IMR-90 (cell line): ENCODE measurements at regions not wholly inside any gene's neighbourhood (a gene's known extent, or its start where the extent isn't known, plus 50 kb on each side); places are given as distances from the start of the nearest gene placed in this dataset.

ENCODE experiments used
- ATAC-seq: fragments of 200-7000 bp; cut with Tn5 transposase; 2 replicates; pipeline ENCODE4 v1.9.1; 2020; ENCODE audit warnings: low read depth, mild to moderate bottlenecking, moderate library complexity
- BruUV-seq: library from RNA; stranded (reverse); fragments of 400-500 nt; replicated peaks from 2 replicates; lab custom pipeline; 2021; lab: Mats Ljungman, UMichigan
- CTCF ChIA-PET: fragments of 300-600 bp; formaldehyde crosslinking; extraction: SDS; loops from one replicate; lab custom pipeline; 2021; ENCODE audit warnings: antibody characterized with exemption; lab: Yijun Ruan, JAX
- POLR2A ChIA-PET: fragments of 300-600 bp; sonication (Branson Sonifier 250); formaldehyde crosslinking; loops from one replicate; lab custom pipeline; 2022; ENCODE audit warnings: antibody characterized with exemption; ENCODE audit not compliant: unreplicated experiment; lab: Charles Lee
- DNase-seq: peaks from one replicate; pipeline ENCODE4 v3.0.0; 2013
- H2AFZ ChIP-seq: replicated peaks from 2 replicates; pipeline ENCODE3; 2013; ENCODE audit warnings: low read length, mild to moderate bottlenecking; ENCODE audit not compliant: poor library complexity
- H2AK5ac ChIP-seq: 2 replicates; pipeline ENCODE4 v1.6.1; 2013; ENCODE audit warnings: low read depth, low read length, inconsistent platforms
- H2AK9ac ChIP-seq: replicated peaks from 2 replicates; pipeline ENCODE3; 2013; ENCODE audit warnings: mild to moderate bottlenecking, low read depth, low read length, moderate library complexity; ENCODE audit not compliant: poor library complexity
- H2BK120ac ChIP-seq: 2 replicates; pipeline ENCODE4 v1.6.1; 2013; ENCODE audit warnings: low read depth, low read length, inconsistent platforms
- H2BK15ac ChIP-seq: 3 replicates; pipeline ENCODE4 v1.6.1; 2013; ENCODE audit warnings: low read depth, low read length, inconsistent platforms
- H2BK20ac ChIP-seq: 2 replicates; pipeline ENCODE4 v1.6.1; 2013; ENCODE audit warnings: low read depth, mild to moderate bottlenecking, inconsistent platforms, low read length, moderate library complexity
- H2BK5ac ChIP-seq: 2 replicates; pipeline ENCODE4 v1.6.1; 2013; ENCODE audit warnings: mild to moderate bottlenecking, low read depth, low read length, inconsistent platforms; ENCODE audit not compliant: poor library complexity, severe bottlenecking
- H3K14ac ChIP-seq: replicated peaks from 2 replicates; pipeline ENCODE4 v1.6.1; 2013; ENCODE audit warnings: low read depth, low read length, inconsistent platforms
- H3K18ac ChIP-seq: 2 replicates; pipeline ENCODE4 v1.6.1; 2013; ENCODE audit warnings: low read depth, low read length, control low read depth
- H3K23ac ChIP-seq: 2 replicates; pipeline ENCODE4 v1.6.1; 2013; ENCODE audit warnings: low read depth, low read length, inconsistent platforms
- H3K27ac ChIP-seq: 2 replicates; pipeline ENCODE4 v1.5.1; 2013; ENCODE audit warnings: mild to moderate bottlenecking, control low read depth, low read length; ENCODE audit not compliant: insufficient read depth
- H3K27me3 ChIP-seq: 2 replicates; pipeline ENCODE4 v1.6.1; 2013; ENCODE audit warnings: low read length; ENCODE audit not compliant: control insufficient read depth, insufficient read depth
- H3K36me3 ChIP-seq: 2 replicates; pipeline ENCODE4 v1.6.1; 2013; ENCODE audit warnings: low read length, mixed read lengths; ENCODE audit not compliant: control insufficient read depth, insufficient read depth
- H3K4ac ChIP-seq: 2 replicates; pipeline ENCODE4 v1.6.1; 2013; ENCODE audit warnings: low read depth, low read length, inconsistent platforms
- H3K4me1 ChIP-seq: 2 replicates; pipeline ENCODE4 v1.6.1; 2013; ENCODE audit warnings: low read length, mixed read lengths; ENCODE audit not compliant: control insufficient read depth, insufficient read depth
- H3K4me2 ChIP-seq: 2 replicates; pipeline ENCODE4 v1.6.1; 2013; ENCODE audit warnings: low read depth, mild to moderate bottlenecking, control low read depth, low read length, moderate library complexity
- H3K4me3 ChIP-seq: 2 replicates; pipeline ENCODE4 v1.5.1; 2013; ENCODE audit warnings: low read depth, mild to moderate bottlenecking, control low read depth, low read length, moderate library complexity; ENCODE audit not compliant: insufficient read depth
- H3K56ac ChIP-seq: 2 replicates; pipeline ENCODE4 v1.6.1; 2013; ENCODE audit warnings: low read length, inconsistent platforms; ENCODE audit not compliant: insufficient read depth; ENCODE audit errors: extremely low read depth
- H3K79me1 ChIP-seq, 2 experiments: 2 replicates each; pipeline ENCODE4 v1.6.1; 2013; ENCODE audit warnings: low read length in 2 of 2, inconsistent platforms in 1 of 2, low read depth in 1 of 2
- H3K9ac ChIP-seq: 2 replicates; pipeline ENCODE4 v1.6.1; 2013; ENCODE audit warnings: low read depth, low read length, control low read depth
- H3K9me1 ChIP-seq: 2 replicates; pipeline ENCODE4 v1.6.1; 2013; ENCODE audit warnings: low read length, inconsistent platforms; ENCODE audit not compliant: insufficient read depth
- H3K9me3 ChIP-seq: 2 replicates; pipeline ENCODE4 v1.6.1; 2013; ENCODE audit warnings: low read length; ENCODE audit not compliant: control insufficient read depth, insufficient read depth
- H4K20me1 ChIP-seq: 2 replicates; pipeline ENCODE4 v1.6.1; 2013; ENCODE audit warnings: low read length, inconsistent platforms; ENCODE audit not compliant: insufficient read depth
- H4K5ac ChIP-seq: 2 replicates; pipeline ENCODE4 v1.6.1; 2013; ENCODE audit warnings: mild to moderate bottlenecking, low read depth, low read length, control low read depth
- H4K8ac ChIP-seq, 2 experiments: 2 replicates each; pipeline ENCODE4 v1.6.1; 2013; ENCODE audit warnings: low read depth in 2 of 2, low read length in 2 of 2, control low read depth in 1 of 2, inconsistent platforms in 1 of 2
- H4K91ac ChIP-seq: 2 replicates; pipeline ENCODE4 v1.6.1; 2013; ENCODE audit warnings: low read depth, low read length, inconsistent platforms; ENCODE audit not compliant: insufficient read depth
- BHLHE40 ChIP-seq: fragments of 150-350 bp; IDR thresholded peaks from 2 replicates; pipeline ENCODE4 v1.6.1; 2016; ENCODE audit warnings: mild to moderate bottlenecking, low read depth, low read length
- CEBPB ChIP-seq: IDR thresholded peaks from 2 replicates; pipeline ENCODE4 v1.6.1; 2012; ENCODE audit warnings: low read depth, low read length, improper control_type of control experiment
- CHD1 ChIP-seq: IDR thresholded peaks from 2 replicates; pipeline ENCODE4 v1.6.1; 2012; ENCODE audit warnings: low read depth, low read length, improper control_type of control experiment
- ELK1 ChIP-seq: fragments of 150-350 bp; IDR thresholded peaks from 2 replicates; pipeline ENCODE4 v1.6.1; 2016; ENCODE audit warnings: low read depth, mild to moderate bottlenecking, low read length, moderate library complexity, borderline replicate concordance
- FOS ChIP-seq: fragments of 150-350 bp; IDR thresholded peaks from 2 replicates; pipeline ENCODE4 v1.6.1; 2016; ENCODE audit warnings: low read depth, low read length
- MAFK ChIP-seq: IDR thresholded peaks from 2 replicates; pipeline ENCODE4 v1.6.1; 2012; ENCODE audit warnings: low read depth, low read length, improper control_type of control experiment
- MAZ ChIP-seq: IDR thresholded peaks from 2 replicates; pipeline ENCODE4 v1.6.1; 2012; ENCODE audit warnings: low read depth, mild to moderate bottlenecking, low read length, improper control_type of control experiment, moderate library complexity, borderline replicate concordance
- MXI1 ChIP-seq: IDR thresholded peaks from 2 replicates; pipeline ENCODE4 v1.6.1; 2012; ENCODE audit warnings: low read depth, mild to moderate bottlenecking, low read length, moderate library complexity, borderline replicate concordance
- NFE2L2 ChIP-seq: fragments of 150-350 bp; IDR thresholded peaks from 2 replicates; pipeline ENCODE4 v1.6.1; 2016; ENCODE audit warnings: low read depth, mild to moderate bottlenecking, low read length
- POLR2A ChIP-seq: IDR thresholded peaks from 2 replicates; pipeline ENCODE4 v1.6.1; 2012; ENCODE audit warnings: mild to moderate bottlenecking, low read depth, low read length
- RAD21 ChIP-seq: IDR thresholded peaks from 2 replicates; pipeline ENCODE4 v1.6.1; 2012; ENCODE audit warnings: low read length, improper control_type of control experiment
- RCOR1 ChIP-seq: IDR thresholded peaks from 2 replicates; pipeline ENCODE4 v1.6.1; 2012; ENCODE audit warnings: mild to moderate bottlenecking, low read length, improper control_type of control experiment; ENCODE audit not compliant: insufficient replicate concordance
- RFX5 ChIP-seq: IDR thresholded peaks from 2 replicates; pipeline ENCODE4 v1.8.0; 2012; ENCODE audit warnings: low read depth, mild to moderate bottlenecking, low read length, moderate library complexity
- SMC3 ChIP-seq: fragments of 150-350 bp; IDR thresholded peaks from 2 replicates; pipeline ENCODE4 v1.6.1; 2016; ENCODE audit warnings: low read depth, mild to moderate bottlenecking, antibody characterized with exemption, low read length, moderate library complexity
- WGBS, 2 experiments: methylation state at CpG; one replicate each; pipeline versions ENCODE4 v1.1.5 to v1.1.7; 2013; ENCODE audit warnings: missing lambda C conversion rate in 2 of 2; ENCODE audit not compliant: insufficient read length in 1 of 2; ENCODE audit errors: extremely low coverage in 2 of 2; 5-methylcytosine and 5-hydroxymethylcytosine counted together
- dilution Hi-C: fragments of 300-500 bp; cut with HindIII; formaldehyde crosslinking; loops from one replicate; pipeline ENCODE4 v1.14.3; 2018; ENCODE audit warnings: low sequenced_read_pairs; ENCODE audit not compliant: unreplicated experiment
- in situ Hi-C: fragments of 300-500 bp; cut with MboI; formaldehyde crosslinking; loops from 3 replicates; pipeline ENCODE4 v1.14.3; 2019; ENCODE audit warnings: low sequenced_read_pairs, inconsistent platforms, mixed read lengths
- intact Hi-C: fragments of 100-400 bp; cut with micrococcal nuclease; formaldehyde crosslinking; loops from 2 replicates; pipeline ENCODE4 v1.10.0; 2022
- TF ChIP-seq, protein P1 (sequence below): fragments of 150-350 bp; IDR thresholded peaks from 2 replicates; pipeline ENCODE4 v1.6.1; 2017; ENCODE audit warnings: mild to moderate bottlenecking, antibody characterized with exemption, low read length, low read depth
- TF ChIP-seq, protein P2 (sequence below): conservative IDR thresholded peaks from 2 replicates; pipeline ENCODE4 v1.5.1; 2012; ENCODE audit warnings: mild to moderate bottlenecking, low read depth, low read length, improper control_type of control experiment

DNA sequence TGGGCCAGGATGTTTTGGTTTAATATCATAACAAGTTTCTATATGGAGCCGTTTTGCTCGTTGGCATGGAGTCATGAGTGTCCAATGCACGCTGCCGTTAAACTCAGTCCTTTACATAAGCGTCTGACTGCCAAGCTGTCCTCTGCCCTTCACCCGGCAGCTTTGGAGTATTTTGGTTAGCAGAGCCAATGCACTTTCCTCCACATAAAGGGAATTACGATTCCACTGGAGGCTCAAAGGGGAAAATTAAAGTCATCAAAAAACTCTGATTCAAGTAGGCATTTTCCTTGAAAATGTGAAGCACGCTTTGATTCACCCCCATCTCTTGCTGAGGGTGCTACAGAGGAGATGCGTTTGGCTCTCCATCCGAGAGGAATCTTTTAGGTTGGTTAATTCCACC lies 144.4 kb upstream of the ARGLU1 start:
- H4K20me1 ChIP-seq: no peaks in the 10 kb centered on the region
- no peak overlapping the region for H4K5ac ChIP-seq
- no peak overlapping the region for H2BK15ac ChIP-seq
- no peaks in the 10 kb centered on the region for H3K9me1 ChIP-seq
- no peak overlapping the region for H3K14ac ChIP-seq
- H3K9ac ChIP-seq: no peak overlapping the region
- in situ Hi-C loops (no loop called here), intact Hi-C loops (no loop called here), dilution Hi-C loops (no loop called here)
- DNase-seq: no peak
- no peak overlapping the region for H3K4ac ChIP-seq
- no peaks in the 10 kb centered on the region for H3K9me3 ChIP-seq
- no peak overlapping the region for H3K27ac ChIP-seq
- H2AK5ac ChIP-seq: no peak overlapping the region
- H2AFZ ChIP-seq: no peak overlapping the region
- no peaks in the 10 kb centered on the region for H3K4me1 ChIP-seq
- H4K8ac ChIP-seq: no peak overlapping the region
- no peak overlapping the region for H3K23ac ChIP-seq
- no TSS peak for BruUV-seq
- no peak overlapping the region for H2BK20ac ChIP-seq
- H3K4me2 ChIP-seq: no peak overlapping the region
- H3K18ac ChIP-seq: no peak overlapping the region
- H3K27me3 ChIP-seq: peaks cover 3% of the 10 kb centered on the region
- no peaks in the 10 kb centered on the region for H3K79me1 ChIP-seq
- ChIA-PET POLR2A (interaction anchor here (0.5 kb wide), 1 partner anchor 165 kb away, joined by 5 read pairs; no protein-coding TSS in a partner anchor), CTCF (no interaction called here)
- no peak overlapping the region for H2BK5ac ChIP-seq
- no peak overlapping the region for H3K56ac ChIP-seq
- H2BK120ac ChIP-seq: no peak overlapping the region
- H4K91ac ChIP-seq: no peak overlapping the region
- no peak for TF ChIP-seq MXI1
- TF ChIP-seq ELK1: no peak
- TF ChIP-seq, protein P1, sequence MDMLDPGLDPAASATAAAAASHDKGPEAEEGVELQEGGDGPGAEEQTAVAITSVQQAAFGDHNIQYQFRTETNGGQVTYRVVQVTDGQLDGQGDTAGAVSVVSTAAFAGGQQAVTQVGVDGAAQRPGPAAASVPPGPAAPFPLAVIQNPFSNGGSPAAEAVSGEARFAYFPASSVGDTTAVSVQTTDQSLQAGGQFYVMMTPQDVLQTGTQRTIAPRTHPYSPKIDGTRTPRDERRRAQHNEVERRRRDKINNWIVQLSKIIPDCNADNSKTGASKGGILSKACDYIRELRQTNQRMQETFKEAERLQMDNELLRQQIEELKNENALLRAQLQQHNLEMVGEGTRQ: no peak
- no peak for TF ChIP-seq BHLHE40
- no peak for TF ChIP-seq RAD21
- no peak for TF ChIP-seq FOS
- TF ChIP-seq NFE2L2: no peak
- TF ChIP-seq, protein P2, sequence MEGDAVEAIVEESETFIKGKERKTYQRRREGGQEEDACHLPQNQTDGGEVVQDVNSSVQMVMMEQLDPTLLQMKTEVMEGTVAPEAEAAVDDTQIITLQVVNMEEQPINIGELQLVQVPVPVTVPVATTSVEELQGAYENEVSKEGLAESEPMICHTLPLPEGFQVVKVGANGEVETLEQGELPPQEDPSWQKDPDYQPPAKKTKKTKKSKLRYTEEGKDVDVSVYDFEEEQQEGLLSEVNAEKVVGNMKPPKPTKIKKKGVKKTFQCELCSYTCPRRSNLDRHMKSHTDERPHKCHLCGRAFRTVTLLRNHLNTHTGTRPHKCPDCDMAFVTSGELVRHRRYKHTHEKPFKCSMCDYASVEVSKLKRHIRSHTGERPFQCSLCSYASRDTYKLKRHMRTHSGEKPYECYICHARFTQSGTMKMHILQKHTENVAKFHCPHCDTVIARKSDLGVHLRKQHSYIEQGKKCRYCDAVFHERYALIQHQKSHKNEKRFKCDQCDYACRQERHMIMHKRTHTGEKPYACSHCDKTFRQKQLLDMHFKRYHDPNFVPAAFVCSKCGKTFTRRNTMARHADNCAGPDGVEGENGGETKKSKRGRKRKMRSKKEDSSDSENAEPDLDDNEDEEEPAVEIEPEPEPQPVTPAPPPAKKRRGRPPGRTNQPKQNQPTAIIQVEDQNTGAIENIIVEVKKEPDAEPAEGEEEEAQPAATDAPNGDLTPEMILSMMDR: no peak
- no peak for TF ChIP-seq MAFK
- TF ChIP-seq SMC3: no peak
- no peak for TF ChIP-seq RFX5
- no peak for TF ChIP-seq POLR2A
- TF ChIP-seq RCOR1: no peak
- TF ChIP-seq CHD1: no peak
- TF ChIP-seq CEBPB: no peak
- TF ChIP-seq MAZ: no peak
- H2AK9ac ChIP-seq: no peak overlapping the region
- no peak overlapping the region for H3K4me3 ChIP-seq
- no peaks in the 10 kb centered on the region for H3K36me3 ChIP-seq
- ATAC-seq: no peak
- WGBS, 2 experiments: no CpG with 5 or more reads among the region's 10 CpGs
